ENCODE measurements at regions not wholly inside any gene's neighbourhood (a gene's known extent, or its start where the extent isn't known, plus 50 kb on each side); places are given as distances from the start of the nearest gene placed in this dataset.

DNA sequence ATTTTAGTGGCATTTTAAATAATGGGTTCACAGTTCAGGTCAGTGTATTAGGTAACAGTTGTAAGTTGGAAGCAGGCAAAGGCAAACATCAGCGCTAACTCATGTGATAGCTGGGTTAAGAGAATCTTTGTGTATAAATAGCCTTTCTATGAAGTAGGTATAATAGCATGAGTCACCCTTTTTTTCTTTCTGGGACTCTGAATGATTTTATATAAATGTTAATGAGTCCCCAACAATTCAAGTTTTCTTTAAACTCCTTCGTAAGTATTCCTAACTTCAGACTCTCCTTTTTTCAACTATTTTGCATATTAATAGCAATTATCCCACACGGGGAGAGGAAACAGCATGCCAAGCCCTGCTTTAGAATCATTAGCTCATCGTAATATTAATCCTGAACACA, 384.3 kb downstream of the PIK3C3 start:
- no peaks in the 10 kb centered on the region for H3K23me2 ChIP-seq (ENCODE audit: insufficient read length, low read depth, low read length, poor library complexity, severe bottlenecking)
- H3K23ac ChIP-seq (ENCODE audit: insufficient read length, low read depth, low read length): no peak overlapping the region
- H3K27ac Mint-ChIP-seq: peak overlapping the region in 1 of 3 experiments; percentile 91; a peak in 2 of 7 replicates
- no CpG with 5 or more reads among the region's 4 CpGs for WGBS (ENCODE audit: extremely low coverage, insufficient read length, low lambda C conversion rate)
- H3K79me2 ChIP-seq (ENCODE audit: insufficient read depth, low read length): no peaks in the 10 kb centered on the region
- no peak overlapping the region for H3K4me2 ChIP-seq (ENCODE audit: insufficient read depth, insufficient read length, low read length)
- no peak overlapping the region for H3K4me3 Mint-ChIP-seq
- H3K27ac ChIP-seq (ENCODE audit: insufficient read length, low read depth, low read length): no peak overlapping the region
- H2BK120ac ChIP-seq (ENCODE audit: low read depth, low read length, poor library complexity, severe bottlenecking): no peak overlapping the region
- H4K91ac ChIP-seq (ENCODE audit: insufficient read length, low read depth, low read length): no peak overlapping the region
- H3K4me1 Mint-ChIP-seq: peaks cover 41 to 52% of the 10 kb centered on the region in 2 experiments
- H3K9me3 Mint-ChIP-seq: peaks cover 26 to 34% of the 10 kb centered on the region in 2 experiments
- H3T11ph ChIP-seq (ENCODE audit: low read length): no peak overlapping the region
- no peak overlapping the region for H3K9ac ChIP-seq (ENCODE audit: extremely low read depth, insufficient read length, low read length)
- no peak overlapping the region for H4K8ac ChIP-seq (replicated peaks; ENCODE audit: insufficient read length, low read depth, low read length)
- H3K4me1 ChIP-seq (ENCODE audit: insufficient read depth, low read length): peaks cover 1% of the 10 kb centered on the region; the same call in 1 of the 2 replicates
- no peak overlapping the region for H2AK5ac ChIP-seq (ENCODE audit: insufficient read length, low read length)
- DNase-seq: no peak
- H3K14ac ChIP-seq (ENCODE audit: insufficient read depth, low read length): no peak overlapping the region
- no peak overlapping the region for H3K4ac ChIP-seq (ENCODE audit: low read depth, low read length)
- H2BK12ac ChIP-seq (ENCODE audit: insufficient read length, low read depth, low read length): no peak overlapping the region
- H2BK15ac ChIP-seq (ENCODE audit: low read depth, low read length): no peak overlapping the region
- H3K36me3 Mint-ChIP-seq (ENCODE audit: insufficient read depth in 1 of 3, low read depth in 3 of 3): peaks cover 18 to 39% (median 25%) of the 10 kb centered on the region in 3 experiments
- no peaks in the 10 kb centered on the region for H4K20me1 ChIP-seq (ENCODE audit: control insufficient read depth, insufficient read depth, insufficient read length)
- no peak overlapping the region for H4K5ac ChIP-seq (ENCODE audit: insufficient read length, low read depth, low read length)
- no peak overlapping the region for H2BK5ac ChIP-seq (ENCODE audit: insufficient read length, low read length)
- no peak overlapping the region for H3K18ac ChIP-seq (ENCODE audit: insufficient read length, low read depth, low read length)
- no peaks in the 10 kb centered on the region for H3K27me3 Mint-ChIP-seq (ENCODE audit: low read depth)
- peaks cover 11% of the 10 kb centered on the region for H3K9me3 ChIP-seq (ENCODE audit: control insufficient read depth, low read depth, low read length)
- TF ChIP-seq, protein P1, sequence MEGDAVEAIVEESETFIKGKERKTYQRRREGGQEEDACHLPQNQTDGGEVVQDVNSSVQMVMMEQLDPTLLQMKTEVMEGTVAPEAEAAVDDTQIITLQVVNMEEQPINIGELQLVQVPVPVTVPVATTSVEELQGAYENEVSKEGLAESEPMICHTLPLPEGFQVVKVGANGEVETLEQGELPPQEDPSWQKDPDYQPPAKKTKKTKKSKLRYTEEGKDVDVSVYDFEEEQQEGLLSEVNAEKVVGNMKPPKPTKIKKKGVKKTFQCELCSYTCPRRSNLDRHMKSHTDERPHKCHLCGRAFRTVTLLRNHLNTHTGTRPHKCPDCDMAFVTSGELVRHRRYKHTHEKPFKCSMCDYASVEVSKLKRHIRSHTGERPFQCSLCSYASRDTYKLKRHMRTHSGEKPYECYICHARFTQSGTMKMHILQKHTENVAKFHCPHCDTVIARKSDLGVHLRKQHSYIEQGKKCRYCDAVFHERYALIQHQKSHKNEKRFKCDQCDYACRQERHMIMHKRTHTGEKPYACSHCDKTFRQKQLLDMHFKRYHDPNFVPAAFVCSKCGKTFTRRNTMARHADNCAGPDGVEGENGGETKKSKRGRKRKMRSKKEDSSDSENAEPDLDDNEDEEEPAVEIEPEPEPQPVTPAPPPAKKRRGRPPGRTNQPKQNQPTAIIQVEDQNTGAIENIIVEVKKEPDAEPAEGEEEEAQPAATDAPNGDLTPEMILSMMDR (conservative IDR thresholded peaks at IDR 0.05): no peak
- no peak overlapping the region for H2AFZ ChIP-seq (ENCODE audit: low read length)
- H2BK20ac ChIP-seq (ENCODE audit: low read depth, low read length, poor library complexity, severe bottlenecking): no peak overlapping the region
- no peak overlapping the region for H3K56ac ChIP-seq (ENCODE audit: insufficient read length, low read depth, low read length)
- H3K27me3 ChIP-seq (ENCODE audit: insufficient read depth, low read length): no peaks in the 10 kb centered on the region
- H3K79me1 ChIP-seq (ENCODE audit: insufficient read depth, low read depth, low read length, poor library complexity, severe bottlenecking): no peaks in the 10 kb centered on the region
